ENCODE measurements at regions not wholly inside any gene's neighbourhood (a gene's known extent, or its start where the extent isn't known, plus 50 kb on each side); places are given as distances from the start of the nearest gene placed in this dataset.

DNA sequence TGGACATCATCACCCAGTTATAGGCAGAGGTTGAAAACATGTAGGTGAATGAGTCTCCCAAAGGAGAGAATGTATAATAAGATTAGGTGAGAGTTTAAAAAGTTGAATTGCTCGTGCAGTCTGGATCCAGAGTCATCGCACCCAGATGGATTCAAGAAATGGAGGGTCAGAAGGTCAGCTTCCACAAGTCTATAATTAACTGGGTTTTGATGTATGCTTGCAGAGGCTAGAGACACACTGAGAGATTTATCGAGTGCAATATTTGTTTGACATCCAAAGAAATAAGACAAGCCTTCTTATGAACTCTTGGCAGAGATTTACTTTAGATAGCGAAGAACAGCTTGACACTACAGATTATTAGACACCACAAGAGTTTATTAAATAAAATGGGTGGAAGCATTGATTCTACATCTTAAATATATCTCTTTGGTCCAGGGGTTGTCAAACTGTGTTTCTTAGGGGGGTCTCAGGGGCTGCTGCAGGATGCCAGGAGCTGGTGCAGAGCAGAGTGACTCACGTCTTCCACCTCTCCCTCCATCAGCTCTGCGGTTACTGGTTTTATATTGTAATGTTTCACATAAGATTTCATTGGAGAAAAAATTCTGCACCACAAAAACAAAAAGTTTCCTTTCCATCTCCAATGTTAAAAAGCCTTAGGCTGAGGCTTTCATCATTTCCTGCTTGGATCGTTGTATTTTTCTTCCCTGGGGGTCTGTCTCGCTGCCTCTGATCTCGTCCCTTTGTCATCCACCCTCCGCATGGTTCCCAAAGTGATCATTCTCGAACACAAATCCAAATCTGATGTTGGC lies 176.2 kb upstream of the AHI1 start:
- TF ChIP-seq, protein P1, sequence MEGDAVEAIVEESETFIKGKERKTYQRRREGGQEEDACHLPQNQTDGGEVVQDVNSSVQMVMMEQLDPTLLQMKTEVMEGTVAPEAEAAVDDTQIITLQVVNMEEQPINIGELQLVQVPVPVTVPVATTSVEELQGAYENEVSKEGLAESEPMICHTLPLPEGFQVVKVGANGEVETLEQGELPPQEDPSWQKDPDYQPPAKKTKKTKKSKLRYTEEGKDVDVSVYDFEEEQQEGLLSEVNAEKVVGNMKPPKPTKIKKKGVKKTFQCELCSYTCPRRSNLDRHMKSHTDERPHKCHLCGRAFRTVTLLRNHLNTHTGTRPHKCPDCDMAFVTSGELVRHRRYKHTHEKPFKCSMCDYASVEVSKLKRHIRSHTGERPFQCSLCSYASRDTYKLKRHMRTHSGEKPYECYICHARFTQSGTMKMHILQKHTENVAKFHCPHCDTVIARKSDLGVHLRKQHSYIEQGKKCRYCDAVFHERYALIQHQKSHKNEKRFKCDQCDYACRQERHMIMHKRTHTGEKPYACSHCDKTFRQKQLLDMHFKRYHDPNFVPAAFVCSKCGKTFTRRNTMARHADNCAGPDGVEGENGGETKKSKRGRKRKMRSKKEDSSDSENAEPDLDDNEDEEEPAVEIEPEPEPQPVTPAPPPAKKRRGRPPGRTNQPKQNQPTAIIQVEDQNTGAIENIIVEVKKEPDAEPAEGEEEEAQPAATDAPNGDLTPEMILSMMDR (IDR thresholded peaks at IDR 0.05; ENCODE audit: insufficient read depth, low read length), result no peak
- no peak for TF ChIP-seq SPI1 (IDR thresholded peaks at IDR 0.05; ENCODE audit: borderline replicate concordance, low read depth)
- TF ChIP-seq, protein P2, sequence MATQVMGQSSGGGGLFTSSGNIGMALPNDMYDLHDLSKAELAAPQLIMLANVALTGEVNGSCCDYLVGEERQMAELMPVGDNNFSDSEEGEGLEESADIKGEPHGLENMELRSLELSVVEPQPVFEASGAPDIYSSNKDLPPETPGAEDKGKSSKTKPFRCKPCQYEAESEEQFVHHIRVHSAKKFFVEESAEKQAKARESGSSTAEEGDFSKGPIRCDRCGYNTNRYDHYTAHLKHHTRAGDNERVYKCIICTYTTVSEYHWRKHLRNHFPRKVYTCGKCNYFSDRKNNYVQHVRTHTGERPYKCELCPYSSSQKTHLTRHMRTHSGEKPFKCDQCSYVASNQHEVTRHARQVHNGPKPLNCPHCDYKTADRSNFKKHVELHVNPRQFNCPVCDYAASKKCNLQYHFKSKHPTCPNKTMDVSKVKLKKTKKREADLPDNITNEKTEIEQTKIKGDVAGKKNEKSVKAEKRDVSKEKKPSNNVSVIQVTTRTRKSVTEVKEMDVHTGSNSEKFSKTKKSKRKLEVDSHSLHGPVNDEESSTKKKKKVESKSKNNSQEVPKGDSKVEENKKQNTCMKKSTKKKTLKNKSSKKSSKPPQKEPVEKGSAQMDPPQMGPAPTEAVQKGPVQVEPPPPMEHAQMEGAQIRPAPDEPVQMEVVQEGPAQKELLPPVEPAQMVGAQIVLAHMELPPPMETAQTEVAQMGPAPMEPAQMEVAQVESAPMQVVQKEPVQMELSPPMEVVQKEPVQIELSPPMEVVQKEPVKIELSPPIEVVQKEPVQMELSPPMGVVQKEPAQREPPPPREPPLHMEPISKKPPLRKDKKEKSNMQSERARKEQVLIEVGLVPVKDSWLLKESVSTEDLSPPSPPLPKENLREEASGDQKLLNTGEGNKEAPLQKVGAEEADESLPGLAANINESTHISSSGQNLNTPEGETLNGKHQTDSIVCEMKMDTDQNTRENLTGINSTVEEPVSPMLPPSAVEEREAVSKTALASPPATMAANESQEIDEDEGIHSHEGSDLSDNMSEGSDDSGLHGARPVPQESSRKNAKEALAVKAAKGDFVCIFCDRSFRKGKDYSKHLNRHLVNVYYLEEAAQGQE (IDR thresholded peaks at IDR 0.05; ENCODE audit: insufficient replicate concordance, low read depth), result no peak
- no peak for TF ChIP-seq GABPA (IDR thresholded peaks at IDR 0.05; ENCODE audit: low read depth)
- no peak for TF ChIP-seq POLR2AphosphoS5 (IDR thresholded peaks at IDR 0.05; ENCODE audit: low read depth)
